HG02610 (cell line): ENCODE measurements at regions not wholly inside any gene's neighbourhood (a gene's known extent, or its start where the extent isn't known, plus 50 kb on each side); places are given as distances from the start of the nearest gene placed in this dataset.

Source experiments
- ATAC-seq: cut with Tn5 transposase; IDR thresholded peaks from one replicate; pipeline ENCODE4 v1.9.1; 2021; ENCODE audit warnings: mild to moderate bottlenecking, moderate library complexity; ENCODE audit not compliant: unreplicated experiment

- no peak for ATAC-seq
Observed at GRCh38 chr4:137209240-137209639, 323.1 kb downstream of the PCDH18 start.

GRCh38 chr4:137206781-137207180 lies 325.5 kb downstream of the PCDH18 start:
- ATAC-seq, result no peak

DNA sequence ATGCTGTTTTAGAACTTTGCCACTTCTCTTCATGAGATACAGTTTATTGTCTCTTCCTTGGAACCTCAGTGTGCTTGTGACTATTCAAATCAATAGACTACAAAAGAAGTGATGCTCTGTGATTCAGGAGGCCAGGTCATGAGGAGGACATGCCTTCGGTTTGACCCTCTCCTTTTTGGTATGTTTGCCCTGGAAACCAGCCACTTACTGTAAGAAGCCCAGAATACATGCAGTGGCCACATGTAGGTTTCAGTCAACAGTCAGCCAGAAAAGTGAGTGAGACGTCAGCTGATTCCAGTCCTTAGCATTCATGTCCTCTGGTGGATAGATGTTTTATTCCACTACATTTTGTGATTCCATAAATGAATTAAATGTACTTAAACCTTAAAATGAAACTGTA lies 328.7 kb downstream of the PCDH18 start:
- no peak for ATAC-seq

DNA sequence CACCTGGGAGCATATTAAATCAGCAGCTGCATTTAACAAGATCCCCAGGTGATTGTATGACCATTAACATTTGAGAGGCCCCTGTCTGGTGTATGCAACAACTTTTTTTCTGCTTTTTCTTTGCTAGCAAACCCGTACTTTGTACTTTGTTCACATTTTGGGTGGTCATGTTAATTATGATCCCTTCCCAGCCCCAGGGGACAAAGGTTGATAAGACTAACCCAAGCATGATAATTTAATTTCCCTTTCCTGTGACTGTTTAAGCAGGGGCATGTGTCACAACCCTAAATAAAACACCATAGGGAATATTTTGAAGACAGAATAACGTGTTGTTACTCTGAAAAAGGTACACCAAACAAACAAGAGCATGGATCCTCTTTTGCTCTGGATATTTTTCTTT lies 332.0 kb downstream of the PCDH18 start:
- ATAC-seq, result no peak

DNA sequence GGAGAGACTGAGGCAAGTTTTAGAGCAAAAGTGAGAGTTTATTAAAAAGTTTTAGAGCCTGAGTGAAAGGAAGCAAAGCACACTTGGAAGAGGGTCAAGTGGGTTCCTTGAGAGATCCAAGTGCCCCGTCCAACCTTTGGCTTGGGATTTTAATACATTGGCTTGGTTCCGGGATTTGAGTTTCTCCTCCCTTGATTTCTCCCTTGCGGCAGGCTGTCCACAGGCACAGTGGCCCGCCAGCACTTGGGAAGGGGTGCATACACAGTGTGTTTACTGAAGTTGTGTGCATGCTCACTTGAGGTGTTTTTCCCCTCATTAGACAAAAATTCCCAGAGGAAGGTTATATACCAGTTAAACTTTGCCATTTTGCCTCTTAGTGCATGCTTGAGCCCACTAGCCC lies 333.5 kb downstream of the PCDH18 start:
- ATAC-seq, result no peak

- no peak for ATAC-seq
Observed at GRCh38 chr4:137194670-137195069, 337.6 kb downstream of the PCDH18 start.

- ATAC-seq, result no peak
Observed at GRCh38 chr4:137193564-137193963, 338.7 kb downstream of the PCDH18 start.

- no peak for ATAC-seq
Observed at GRCh38 chr4:137181293-137181899, 350.9 kb downstream of the PCDH18 start.

DNA sequence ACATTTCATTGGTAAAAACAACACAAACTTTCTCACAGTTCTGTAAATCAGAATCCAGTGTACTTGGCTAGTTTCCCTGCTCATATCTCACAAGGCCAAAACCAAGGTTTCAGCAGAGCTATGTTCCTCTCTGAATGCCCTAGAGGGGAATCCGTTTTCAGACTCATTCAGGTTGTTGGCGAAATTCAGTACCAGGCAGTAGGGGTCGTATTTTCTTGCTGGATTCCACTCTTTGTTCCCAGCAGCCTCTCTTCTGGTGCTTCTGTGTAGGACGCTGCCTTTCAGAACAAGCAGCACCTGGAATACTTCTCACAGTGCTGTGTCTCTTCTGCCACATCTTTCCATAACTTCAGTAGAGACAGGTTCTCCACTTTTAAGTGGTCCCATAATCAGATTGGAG lies 351.9 kb downstream of the PCDH18 start:
- no peak for ATAC-seq

- ATAC-seq, result no peak
Observed at GRCh38 chr4:137156807-137157206, 375.5 kb downstream of the PCDH18 start.

- ATAC-seq, result no peak
Observed at GRCh38 chr4:137156054-137156453, 376.2 kb downstream of the PCDH18 start.

GRCh38 chr4:137131201-137131600 lies 401.1 kb downstream of the PCDH18 start:
- ATAC-seq, result no peak

- no peak for ATAC-seq
Observed at GRCh38 chr4:137129845-137130244, 402.4 kb downstream of the PCDH18 start.

GRCh38 chr4:137129441-137129840 lies 402.9 kb downstream of the PCDH18 start:
- no peak for ATAC-seq

DNA sequence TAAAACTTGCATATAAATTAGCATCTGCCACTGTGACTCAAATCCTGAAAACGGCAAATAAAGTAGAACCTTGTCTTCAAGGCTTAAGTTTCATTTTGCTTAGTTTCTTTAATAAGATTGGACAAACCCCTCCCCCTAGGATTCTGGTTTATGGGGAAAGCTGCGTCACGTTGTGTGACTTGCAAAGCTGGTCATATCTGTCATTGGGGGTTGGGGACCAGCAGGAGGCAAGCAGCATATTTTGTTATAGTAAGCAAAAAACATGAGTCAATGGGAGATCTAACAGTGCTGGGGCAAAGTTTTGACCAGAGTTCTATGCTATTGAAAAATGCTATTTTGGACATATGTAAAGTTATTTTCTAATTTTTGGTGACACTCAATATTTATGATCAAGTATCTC lies 407.3 kb downstream of the PCDH18 start:
- no peak for ATAC-seq

GRCh38 chr4:137124278-137124932 lies 407.9 kb downstream of the PCDH18 start:
- peak; percentile 92 for ATAC-seq

DNA sequence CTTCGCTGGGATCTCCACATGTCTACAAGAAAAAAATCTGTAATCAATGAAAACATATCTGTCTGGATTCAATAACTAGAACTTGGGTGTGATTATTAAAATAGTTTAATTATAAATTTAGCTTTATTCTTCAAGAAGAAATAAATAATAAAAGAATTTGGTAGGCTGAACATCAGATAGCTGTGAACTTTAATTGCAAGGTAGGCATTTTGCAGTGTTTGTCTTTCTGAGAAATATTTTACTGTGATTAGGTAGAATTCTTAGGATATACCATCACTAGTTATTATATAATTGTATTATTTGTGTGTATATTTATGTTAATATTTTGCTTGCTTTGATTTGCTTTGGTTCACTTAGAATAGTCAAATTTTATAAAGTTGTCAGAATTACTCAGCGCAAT lies 409.4 kb downstream of the PCDH18 start:
- ATAC-seq, result no peak

DNA sequence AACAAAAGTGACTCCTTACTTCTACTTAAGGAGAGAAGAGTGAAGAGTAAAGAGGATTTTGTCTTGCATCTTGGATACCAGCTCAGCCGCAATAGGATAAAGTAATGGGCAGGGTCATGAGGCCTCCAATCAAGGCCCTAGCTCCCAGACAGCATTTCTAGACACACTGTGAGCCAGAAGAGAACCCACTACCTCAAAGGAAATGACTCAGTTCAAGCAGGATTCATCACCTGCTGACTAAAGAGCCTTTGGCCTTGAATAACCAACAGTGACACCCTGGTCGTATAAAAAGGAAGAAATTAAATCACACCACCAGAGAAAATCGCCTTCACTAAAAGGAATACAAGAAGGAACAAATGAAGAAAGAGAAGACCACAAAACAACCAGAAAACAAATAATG lies 416.1 kb downstream of the PCDH18 start:
- ATAC-seq, result no peak

DNA sequence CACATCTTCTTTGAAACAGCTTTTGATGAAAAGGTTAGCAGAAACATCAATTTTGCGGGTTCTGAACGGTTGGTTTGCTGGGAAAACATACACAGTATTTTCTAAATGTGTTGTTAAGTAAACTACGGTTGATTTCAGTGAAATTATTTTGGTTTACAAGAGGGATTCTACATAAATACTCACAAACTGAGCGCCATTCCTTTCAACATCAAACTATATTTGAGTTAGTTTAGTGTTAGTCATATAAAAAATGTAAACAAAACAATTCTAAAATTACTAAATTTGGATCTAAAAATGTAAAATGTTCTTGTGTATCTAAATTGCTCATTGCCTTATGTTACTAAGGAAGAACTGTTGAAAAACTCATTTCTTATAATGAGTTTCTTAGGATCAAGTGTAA lies 425.6 kb downstream of the PCDH18 start:
- ATAC-seq, result no peak

- ATAC-seq, result no peak
Observed at GRCh38 chr4:137106287-137106686, 426.0 kb downstream of the PCDH18 start.

- ATAC-seq, result no peak
Observed at GRCh38 chr4:137090951-137091350, 441.3 kb downstream of the PCDH18 start.

DNA sequence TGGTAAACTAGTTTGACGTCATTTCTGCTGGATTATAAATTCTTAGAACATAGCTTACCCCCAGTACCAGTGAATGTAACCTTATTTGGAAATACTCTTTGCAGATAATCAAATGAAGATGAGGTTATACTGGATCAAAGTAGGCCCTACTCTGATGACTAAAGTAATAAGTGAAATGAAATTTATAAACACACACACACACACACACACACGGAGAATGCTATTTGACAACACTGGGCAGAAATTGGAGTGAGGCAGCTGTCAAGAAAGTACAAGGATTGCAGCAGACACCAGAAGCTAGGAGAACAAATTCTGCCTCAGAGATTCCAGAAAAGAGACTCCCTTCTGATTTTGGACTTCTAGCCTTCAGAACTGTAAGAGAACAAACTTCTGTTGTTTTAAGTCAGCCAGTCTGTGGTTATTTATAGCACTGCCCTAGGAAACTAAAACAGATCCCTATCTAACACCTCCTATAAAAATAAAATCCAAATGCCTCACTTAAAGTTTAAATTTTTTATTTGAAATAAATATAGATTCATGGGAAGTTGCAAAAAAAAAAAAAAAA lies 448.6 kb downstream of the PCDH18 start:
- no peak for ATAC-seq

GRCh38 chr4:137082061-137082460 lies 450.2 kb downstream of the PCDH18 start:
- ATAC-seq, result no peak
